ENCODE measurements at regions not wholly inside any gene's neighbourhood (a gene's known extent, or its start where the extent isn't known, plus 50 kb on each side); places are given as distances from the start of the nearest gene placed in this dataset.
A peak's percentile ranks its signal among the peaks of the same experiment; 100 is the strongest.
"Not testable (repeated sequence)": the region's sequence is repeated elsewhere in the genome, so short reads cannot be mapped to it uniquely, and the experiment has no call there.

DNA sequence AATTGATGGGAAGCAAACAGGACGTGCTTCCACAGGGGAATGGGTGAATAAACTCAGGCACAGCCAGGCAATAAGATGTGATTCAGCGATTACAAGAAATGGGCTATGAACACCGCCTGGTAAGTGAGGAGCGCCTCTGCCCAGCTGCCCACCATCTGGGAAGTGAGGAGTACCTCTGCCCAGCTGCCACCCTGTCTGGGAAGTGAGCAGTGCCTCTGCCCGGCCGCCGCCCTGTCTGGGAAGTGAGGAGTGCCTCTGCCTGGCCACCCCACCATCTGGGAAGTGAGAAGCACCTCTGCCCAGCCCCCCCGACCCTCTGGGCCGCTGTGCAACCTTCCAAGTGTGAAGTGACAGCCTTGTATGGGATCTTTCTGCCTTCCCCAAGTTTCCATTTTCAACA, 73.2 kb upstream of the PRR5 start:
- no peak for DNase-seq

DNA sequence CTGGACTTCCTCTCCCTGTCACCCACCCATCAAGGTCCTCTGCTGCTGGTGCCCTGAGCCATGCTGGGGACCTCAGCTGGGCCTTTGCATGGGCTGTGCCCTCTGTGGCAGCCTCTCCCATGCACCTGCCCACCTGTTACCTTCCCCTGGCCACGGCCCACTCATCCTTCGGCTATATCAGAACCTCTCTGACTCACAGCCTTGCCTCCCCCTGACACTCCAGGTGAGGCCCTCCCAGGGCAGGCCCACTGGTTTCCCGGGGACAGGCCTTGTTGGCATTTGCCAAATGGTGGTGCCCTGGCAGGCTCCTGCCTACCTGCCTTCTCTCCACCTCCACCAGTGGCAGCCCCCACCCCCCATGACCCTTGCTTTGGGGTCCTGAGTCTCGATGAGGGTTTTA, 73.7 kb upstream of the PRR5 start:
- DNase-seq, result no peak

DNA sequence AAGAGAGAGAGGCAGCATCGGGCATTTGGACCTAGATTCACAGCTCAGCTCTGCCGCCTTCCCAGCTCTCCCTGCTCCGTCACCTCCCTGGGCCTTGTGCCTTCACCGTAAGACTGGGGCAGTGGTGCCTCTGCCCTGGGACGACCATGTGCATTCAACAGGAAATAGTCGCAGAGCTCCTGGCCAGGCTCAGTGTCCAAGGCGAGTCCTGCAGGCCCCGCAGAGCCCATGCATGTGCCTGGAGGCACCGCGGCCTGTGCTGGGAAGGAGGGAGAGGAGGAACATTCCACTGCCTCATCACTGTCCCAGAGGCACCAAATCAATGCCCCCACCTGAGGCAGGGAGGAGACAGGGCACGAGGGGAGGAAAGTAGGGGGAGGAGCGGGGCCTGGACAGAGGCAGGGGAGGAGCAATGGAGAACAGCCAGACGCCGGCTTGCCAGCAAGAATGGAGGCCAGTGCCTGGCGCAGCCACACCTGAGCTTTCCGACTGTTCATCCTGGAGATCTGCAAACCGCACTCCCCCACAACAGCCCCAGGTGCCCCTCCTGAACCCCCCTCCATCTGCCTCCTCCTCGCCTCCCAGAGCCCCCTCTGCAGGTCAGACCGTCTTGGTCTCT, 74.4 kb upstream of the PRR5 start:
- no peak for DNase-seq

DNA sequence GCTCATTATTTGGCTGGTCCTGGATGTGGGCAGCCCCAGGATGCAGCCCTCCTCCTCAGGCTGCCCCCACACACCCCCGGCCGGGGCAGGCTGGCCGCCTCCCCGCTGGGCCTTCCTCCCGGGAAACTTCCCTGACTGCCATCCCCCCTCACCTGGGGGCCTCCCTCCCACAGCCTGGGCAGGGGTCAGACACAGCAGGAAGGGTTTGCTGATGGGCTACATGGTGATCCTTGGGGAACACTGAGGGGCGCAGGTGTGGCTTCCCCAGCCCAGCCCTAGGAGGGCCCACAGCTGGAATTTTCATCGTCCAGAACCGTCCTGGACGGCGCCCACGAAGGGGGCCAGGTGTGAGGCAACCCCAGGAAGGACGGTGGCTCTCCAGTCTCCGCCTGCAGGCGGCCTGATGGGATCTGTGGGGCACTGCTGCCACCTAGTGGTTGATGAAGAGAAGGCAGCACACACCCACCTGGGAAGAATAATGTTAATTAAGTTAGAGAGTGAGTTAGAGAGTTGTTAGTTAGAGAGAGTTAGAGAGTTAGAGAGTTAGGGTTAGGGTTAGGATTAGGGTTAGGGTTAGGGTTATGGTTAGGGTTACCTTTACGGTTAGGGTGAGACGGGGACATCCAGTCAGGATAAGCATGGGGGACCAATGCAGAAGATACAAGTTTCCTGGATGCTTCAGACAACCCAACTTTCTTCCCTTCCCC, 75.9 kb upstream of the PRR5 start:
- peak; percentile 73 for DNase-seq

DNA sequence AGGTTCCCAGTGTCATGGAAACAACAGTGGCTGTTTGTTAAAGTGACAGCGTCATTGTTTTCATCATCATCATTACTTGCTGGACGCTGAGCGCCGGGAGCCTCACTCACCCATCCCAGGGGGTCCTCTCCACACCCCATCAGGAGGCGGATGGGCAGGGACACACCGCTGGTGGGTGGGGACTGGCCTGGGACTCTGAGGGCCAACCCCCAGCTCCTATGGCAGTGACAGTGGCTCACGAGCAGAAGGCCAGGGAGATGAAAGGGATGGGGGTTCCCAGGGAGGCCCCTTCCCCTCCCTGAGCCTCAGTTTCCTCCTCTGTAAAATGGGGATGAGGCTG, 76.6 kb upstream of the PRR5 start:
- DNase-seq, result no peak

DNA sequence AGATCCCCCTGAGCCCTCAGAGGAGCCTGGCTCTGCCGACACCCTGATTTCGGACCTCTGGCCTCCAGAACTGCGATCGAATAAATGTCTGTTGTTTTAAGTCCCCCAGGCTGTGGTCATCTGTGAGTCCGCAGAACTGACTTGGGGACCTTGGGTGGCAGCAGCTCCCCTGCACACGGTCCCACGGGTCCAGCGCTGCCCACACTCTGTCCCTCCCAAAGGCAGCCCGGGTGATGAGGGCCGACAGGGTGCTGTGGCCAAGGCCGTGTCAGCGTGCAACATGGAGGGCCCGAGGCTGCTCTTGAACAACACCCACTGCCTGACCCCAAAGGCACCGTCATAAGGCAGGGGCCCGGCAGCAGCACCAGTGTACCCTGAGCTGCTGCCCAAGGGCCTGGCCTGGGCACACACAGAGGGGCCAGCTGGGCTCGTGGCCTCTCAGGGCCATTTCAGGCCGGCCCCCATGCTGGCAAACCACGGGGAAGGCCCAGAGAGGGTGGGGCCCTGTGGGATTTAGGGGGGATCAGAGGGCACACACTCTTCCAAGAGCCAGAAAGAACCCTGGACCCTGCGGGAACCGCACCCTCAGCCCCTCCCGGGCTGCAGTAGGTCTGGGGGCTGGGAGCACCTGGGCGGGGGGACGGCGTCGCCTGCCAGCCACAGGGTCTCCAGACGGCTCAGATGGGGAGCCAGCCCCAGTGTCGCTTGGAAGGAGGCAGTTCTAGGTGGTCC, 77.1 kb upstream of the PRR5 start:
- no peak for DNase-seq

DNA sequence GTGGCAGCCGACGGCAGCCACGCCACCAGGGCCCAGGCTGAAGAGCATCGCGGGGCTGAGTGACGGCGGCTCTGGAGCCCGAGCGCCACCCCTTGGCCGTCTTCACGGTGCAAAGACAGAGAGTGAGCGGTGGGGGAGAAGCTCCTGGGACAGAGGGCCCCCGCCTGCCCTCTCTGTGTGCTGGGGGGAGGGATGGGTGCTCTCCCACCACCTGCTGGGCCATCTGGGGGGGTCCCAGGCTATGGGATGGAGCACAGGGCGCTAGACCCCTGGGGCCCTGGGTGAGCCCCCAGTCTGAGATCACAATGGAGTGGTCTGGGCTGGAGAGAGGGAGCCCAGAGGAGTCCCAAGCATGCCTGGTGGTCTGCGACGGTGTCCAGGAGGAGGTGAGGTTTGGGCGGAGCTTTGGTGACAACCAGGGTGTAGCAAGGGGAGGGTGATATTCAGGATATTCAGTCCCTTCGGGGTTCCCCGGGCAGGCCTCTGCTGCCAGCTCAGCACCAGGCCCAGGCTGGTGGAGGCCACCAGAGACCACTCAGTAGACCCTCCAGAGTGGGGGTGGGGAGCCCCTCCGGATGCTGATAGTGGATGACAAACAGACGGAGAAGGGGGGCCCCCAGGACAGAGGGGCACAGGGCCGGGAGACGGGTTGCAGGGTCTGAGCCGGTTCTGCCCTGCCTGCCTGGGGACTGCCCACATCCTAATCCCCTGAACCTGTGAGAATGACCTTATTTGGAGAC, 78.1 kb upstream of the PRR5 start:
- no peak for DNase-seq

DNA sequence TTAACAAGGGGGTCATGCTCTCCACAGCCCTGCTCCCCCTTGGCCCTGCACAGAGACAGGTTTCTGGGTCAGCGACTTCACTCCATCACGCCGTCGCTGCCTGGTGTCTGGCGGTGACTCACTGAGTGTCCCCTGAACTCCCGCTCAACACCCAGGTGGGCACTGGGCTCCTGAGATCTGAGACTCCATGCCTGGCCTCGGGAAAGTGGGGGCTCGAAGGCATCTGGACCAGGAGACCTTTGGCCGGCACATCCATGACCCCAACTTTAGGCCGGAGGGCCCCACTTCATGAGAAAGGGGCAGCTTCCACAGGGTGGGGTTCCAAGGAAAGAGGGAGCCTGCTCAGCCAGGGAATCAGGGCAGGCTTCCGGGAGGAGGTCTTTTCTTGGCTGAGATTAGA, 79.3 kb upstream of the PRR5 start:
- DNase-seq, result no peak

DNA sequence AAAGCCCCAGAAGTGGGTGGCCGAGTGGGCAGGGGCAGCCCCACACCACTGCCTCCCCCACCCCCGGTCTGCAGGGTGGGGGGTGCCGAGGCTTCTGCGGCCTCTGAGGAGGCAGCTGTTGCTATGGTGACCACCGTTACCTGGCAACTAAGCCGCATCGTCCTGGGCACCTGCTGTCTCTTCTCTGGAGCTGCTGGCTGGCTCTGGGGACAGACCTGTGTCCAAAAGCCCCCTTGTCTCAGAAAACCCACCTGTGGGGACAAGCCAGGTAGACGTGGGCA, 79.9 kb upstream of the PRR5 start:
- DNase-seq, result peak; percentile 45

DNA sequence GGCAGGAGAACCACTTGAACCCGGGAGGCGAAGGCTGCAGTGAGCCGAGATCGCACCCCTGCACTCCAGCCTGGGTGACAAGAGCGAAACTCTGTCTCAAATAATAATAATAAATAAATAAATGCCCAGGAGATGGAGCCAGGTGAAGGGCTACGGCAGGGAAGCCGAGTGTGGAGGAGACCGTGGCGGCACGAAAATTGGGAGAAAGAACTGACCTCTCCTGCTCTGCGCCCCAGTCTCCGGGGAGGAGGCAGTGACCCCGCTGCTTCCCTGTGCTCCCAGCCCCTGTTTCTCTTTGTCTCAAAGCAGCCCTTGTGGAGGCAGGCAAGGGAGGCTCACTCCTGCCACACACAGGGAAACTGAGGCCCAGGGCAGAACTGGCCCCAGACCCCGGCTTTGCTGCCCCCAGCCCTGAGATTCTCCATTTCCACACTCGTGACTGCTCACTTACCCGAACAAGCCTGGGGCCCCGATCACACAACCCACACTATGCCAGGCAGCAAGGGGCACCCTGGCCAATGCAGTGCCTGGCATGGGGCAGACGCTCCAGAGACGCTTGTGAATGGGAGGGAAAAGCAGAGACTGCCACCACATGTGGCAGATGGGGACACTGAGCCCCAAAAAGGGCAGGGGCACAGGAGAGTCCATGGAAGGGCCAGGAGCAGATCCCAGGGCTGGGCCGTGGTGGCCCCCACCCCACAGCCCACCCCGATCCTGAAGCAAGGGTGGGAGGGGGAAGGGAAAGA, 80.4 kb upstream of the PRR5 start:
- no peak for DNase-seq

DNA sequence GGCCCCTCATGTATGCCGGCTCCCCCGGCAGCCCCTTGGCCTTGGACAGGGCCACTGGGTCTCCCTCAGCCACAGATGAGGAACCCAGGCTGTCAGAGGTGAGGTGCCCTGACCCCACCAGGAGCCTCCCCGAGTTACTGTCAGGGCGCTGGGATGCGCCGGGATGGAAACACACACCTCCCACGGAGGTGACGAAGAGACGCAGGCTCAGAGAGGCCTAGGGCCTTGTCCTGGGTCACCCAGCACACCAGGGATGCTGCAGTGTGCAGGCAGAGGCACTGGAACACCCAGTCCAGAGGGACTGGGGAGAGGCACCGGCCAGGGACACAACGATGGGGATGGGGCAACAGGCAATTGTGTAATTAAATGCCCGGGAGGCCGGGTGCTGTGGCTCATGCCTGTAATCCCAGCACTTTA, 81.2 kb upstream of the PRR5 start:
- no peak for DNase-seq

DNA sequence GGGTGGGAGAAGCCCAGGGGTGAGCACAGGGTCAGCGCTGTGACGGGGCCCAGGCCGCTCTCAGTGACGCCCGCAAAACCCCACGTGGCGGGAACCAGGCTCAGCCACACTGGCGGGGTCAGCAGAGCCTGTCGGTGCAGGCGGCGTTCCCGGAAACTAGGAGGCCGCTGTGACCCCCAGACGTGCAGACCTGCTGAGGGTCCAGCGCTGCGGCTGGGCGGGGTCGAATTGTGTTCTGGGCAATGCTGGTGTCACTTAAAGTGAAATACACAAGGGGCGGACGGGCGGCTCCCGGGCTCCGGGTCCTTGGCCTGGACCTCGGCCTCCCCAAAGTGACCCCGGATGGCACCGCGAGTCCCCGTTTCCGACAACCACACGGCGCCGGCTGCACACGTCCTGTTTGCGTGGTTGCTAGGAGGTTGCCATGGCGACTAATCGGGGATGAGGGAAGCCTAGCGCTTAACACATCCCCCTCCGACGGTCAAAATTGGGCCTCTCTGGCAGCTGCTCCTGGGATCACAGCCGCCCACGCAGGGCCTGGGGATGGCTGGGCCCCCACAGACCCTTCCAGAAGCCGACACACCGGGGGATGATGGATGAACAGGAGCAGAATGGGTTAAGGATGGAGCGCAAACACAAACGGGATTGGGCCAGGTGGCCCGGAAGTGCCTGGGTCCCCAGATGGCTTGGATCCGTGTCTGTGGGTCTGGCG, 81.7 kb upstream of the PRR5 start:
- peak; percentile 91 for DNase-seq

DNA sequence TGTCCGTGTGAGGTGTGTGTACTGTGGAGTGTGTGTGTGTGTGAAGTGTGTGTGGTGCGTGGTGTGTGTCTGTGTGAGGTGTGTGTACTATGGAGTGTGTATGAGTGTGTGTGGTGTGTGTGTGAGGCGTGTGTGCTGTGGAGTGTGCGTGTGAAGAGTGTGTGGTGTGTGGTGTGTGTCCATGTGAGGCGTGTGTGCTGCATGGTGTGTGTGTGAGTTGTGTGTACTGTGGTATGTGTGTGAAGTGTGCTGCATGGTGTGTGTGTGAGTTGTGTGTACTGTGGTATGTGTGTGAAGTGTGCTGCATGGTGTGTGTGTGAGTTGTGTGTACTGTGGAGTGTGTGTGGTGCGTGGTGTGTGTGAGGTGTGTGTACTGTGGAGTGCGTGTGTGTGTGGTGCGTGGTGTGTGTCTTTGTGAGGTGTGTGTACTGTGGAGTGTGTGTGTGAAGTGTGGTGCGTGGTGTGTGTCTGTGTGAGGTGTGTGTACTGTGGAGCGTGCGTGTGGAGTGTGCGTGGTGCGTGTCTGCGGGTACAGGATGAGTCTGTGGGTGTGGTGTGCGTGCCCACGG, 82.4 kb upstream of the PRR5 start:
- DNase-seq, result not testable (repeated sequence)

DNA sequence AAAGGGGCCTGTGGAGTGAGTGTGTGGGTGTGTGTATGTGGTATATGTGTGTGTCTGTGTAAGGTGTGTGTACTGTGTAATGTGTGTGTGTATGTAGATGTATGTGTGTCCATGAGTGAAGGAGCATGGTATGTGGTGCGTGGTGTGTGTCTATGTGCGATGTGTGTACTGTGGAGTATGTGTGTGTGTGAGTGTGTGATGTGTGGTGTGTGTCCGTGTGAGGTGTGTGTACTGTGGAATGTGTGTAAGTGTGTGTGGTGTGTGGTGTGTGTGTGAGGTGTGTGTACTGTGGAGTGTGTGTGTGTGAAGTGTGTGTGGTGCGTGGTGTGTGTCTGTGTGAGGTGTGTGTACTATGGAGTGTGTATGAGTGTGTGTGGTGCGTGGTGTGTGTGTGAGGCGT, 83.1 kb upstream of the PRR5 start:
- DNase-seq, result not testable (repeated sequence)

DNA sequence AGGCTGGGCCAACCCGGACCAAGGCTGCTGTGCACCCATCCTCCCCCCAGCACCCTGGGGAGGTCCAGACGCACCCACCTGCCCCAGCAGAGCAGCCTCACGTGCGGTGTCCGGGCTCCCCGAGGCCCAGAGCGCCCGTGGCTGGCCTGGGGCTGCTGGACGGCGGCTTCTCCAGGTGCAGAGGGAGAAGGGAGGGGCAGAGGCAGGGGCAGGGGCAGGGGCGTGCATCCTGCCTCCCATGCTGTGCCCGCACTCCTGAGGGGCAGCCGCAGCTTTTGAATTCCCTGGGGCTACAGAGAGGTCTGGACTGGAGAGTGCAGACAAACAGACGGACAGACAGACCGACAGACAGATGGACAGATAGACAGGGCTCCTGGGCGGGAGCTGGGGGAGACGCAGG, 83.6 kb upstream of the PRR5 start:
- no peak for DNase-seq

DNA sequence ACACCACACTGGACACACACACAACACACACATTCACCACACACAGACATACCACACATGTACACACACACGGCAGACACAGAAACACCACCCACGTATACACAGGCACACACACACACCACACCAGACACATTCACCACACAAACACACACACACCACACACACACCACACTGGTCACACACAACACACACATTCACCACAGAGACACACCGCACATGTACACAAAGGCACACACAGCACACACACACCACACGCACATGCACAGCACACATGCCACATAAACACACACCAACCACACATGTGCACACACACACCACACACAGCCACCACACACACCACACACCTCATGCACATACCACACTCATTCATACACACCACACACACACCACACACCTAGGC, 84.2 kb upstream of the PRR5 start:
- no peak for DNase-seq

DNA sequence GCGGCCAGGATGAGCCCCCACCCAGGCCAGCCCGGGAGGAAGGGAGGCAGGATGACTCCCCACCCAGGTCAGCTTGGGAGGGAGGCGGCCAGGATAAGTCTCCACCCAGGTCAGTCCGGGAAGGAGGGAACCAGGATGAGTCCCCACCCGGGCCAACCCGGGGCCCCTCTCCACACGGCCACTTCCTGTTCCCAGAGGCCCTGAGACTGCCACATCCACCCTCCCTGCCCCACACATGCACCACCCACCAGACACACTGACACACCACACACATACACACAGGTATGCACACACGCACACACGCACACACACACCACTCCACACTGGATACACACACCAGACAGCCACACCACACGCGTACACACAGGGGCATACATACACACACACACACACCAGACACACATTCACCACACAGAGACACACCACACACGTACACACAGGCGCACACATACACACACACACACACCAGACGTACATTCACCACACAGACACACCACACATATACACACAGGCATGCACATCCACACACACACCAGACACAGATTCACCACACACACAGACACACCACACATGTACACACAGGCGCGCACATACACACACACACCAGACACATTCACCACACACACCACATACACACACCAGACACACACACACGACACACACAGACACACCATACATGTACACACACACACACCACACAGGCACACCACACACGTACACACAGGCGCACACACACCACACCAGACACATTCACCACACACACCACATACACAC, 84.9 kb upstream of the PRR5 start:
- peak; percentile 8 for DNase-seq

DNA sequence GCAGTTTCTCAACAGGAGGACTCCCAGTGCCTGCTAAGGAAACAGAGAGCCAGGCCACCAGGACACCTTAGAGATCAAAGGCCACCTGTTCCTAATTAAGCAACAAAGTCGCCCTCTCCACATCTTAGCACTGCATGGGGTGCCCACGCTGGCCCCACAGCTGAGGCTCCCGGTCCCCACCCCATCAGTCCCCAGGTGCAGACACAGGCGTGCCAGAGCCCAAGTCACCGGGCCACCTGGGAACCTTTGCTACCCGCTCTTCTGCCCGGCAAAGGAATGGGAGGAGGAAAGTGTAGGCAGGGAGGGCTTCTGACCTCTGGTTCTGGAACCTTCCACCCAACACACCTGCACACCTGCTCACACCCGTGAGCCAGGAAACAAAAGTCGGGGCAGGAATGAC, 85.5 kb upstream of the PRR5 start:
- no peak for DNase-seq

DNA sequence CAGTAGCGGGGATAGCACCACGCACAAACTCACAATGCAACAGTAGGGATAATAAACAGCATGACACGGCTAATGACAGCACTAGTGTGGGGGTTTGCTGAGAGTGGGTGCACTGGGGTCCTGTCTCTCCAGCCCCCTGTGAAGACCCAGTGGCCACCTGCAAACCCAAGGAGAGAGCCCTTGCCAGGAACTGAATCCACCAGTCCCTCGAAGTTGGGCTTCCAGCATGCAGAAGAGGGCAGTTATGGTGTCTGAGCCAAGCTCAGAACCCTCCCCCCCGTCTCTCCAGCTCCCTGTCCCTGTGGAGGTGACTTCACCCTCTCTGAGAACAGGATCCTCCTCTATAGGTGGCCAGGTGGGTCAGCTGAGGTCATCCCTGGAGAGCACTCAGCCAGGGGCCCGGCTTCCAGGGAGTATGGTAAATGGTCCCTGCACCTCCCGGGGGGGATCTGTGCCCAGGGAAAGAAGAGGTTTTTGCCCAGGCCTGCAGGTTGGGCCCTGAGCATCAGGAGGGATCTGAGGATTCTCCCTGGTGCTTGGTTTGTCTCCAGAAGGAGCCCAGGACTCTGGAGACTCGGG, 86.3 kb upstream of the PRR5 start:
- DNase-seq, result no peak

DNA sequence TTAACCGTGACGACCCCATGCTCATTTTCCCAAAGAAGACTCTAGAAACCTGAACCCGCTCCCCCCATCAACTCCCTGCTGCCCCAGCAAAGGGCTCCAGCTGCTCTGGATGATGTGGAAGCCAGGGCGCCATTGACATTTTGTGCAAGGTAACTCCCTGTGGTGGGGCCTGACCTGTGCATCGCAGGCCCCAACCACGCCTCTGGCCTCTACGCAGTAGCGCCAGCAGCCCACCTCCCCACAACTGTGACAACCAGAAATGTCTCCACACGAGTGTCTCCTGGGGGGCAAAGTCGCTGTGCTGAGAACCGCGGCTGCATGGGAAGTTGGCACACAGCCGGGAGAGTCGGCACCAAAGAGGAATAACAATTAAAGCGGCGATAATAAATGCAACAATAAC, 86.9 kb upstream of the PRR5 start:
- no peak for DNase-seq

DNA sequence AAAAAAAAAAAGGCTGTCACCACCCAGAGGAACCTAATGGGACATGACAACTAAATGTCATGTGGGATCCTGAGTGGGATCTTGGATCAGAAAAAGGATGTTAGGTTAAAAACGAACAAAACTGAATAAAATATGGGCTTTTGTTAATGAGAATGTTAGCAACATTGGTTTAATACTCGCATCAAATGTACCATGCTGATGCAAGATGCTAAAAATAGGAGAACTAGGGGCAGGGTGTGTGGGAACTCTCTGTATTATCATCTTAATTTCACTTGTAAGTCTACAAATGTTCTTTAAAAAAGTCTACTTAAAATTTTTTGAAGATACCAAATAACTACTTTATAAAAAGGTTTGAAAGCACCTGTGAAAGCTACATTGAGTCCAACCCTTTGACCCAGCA, 88.8 kb upstream of the PRR5 start:
- DNase-seq, result no peak

Data from CD4-positive, alpha-beta T cell treated with Interferon gamma for 1 hour (primary cell).